Liver (tissue), 8 donors: ENCODE measurements at regions not wholly inside any gene's neighbourhood (a gene's known extent, or its start where the extent isn't known, plus 50 kb on each side); places are given as distances from the start of the nearest gene placed in this dataset.

ENCODE experiments used
- DNase-seq: peaks from one replicate; pipeline ENCODE4 v3.0.0-alpha.2; 2017; ENCODE audit warnings: low spot score
- H3K27ac ChIP-seq, 2 donors: one replicate each; pipeline ENCODE4 v1.7.0; 2013; ENCODE audit warnings: inconsistent platforms in 2 of 2, low read length in 2 of 2, control low read depth in 1 of 2, low read depth in 1 of 2, mild to moderate bottlenecking in 1 of 2
- H3K27me3 ChIP-seq, 4 donors: one replicate each; pipeline versions ENCODE4 v1.6.1 to v1.7.0; 2013; ENCODE audit warnings: low read length in 3 of 4, inconsistent platforms in 1 of 4, mild to moderate bottlenecking in 1 of 4, moderate library complexity in 1 of 4; ENCODE audit not compliant: control insufficient read depth in 4 of 4, insufficient read depth in 4 of 4
- H3K36me3 ChIP-seq, 4 donors: one replicate each; pipeline versions ENCODE4 v1.6.1 to v1.7.0; 2013; ENCODE audit warnings: low read length in 3 of 4, mild to moderate bottlenecking in 3 of 4, low read depth in 1 of 4, moderate library complexity in 1 of 4; ENCODE audit not compliant: control insufficient read depth in 4 of 4, insufficient read depth in 3 of 4
- H3K4me1 ChIP-seq, 4 donors: one replicate each; pipeline versions ENCODE4 v1.6.1 to v1.7.0; 2013; ENCODE audit warnings: low read length in 3 of 4, mild to moderate bottlenecking in 3 of 4, moderate library complexity in 1 of 4; ENCODE audit not compliant: control insufficient read depth in 4 of 4, insufficient read depth in 4 of 4
- H3K4me3 ChIP-seq, 3 donors: one replicate each; pipeline versions ENCODE4 v1.6.1 to v1.7.0; 2013; ENCODE audit warnings: low read length in 3 of 3, control low read depth in 1 of 3, low read depth in 1 of 3, mild to moderate bottlenecking in 1 of 3
- H3K9ac ChIP-seq, 2 donors: one replicate each; pipeline ENCODE4 v1.7.0; 2013; ENCODE audit warnings: low read length in 2 of 2, mild to moderate bottlenecking in 2 of 2, moderate library complexity in 2 of 2, control low read depth in 1 of 2, low read depth in 1 of 2
- H3K9me3 ChIP-seq, 4 donors: one replicate each; pipeline versions ENCODE4 v1.6.1 to v1.7.0; 2013; ENCODE audit warnings: low read length in 3 of 4; ENCODE audit not compliant: control insufficient read depth in 4 of 4
- ATF3 ChIP-seq: IDR thresholded peaks from 2 replicates; pipeline ENCODE4 v1.6.1; 2016; ENCODE audit warnings: antibody characterized with exemption
- CTCF ChIP-seq: fragments of 150-350 bp; IDR thresholded peaks from 2 replicates; pipeline ENCODE4 v1.5.1; 2017; ENCODE audit warnings: improper control_type of control experiment, low read depth, low read length; ENCODE audit not compliant: missing input control
- EGR1 ChIP-seq, 2 donors: IDR thresholded peaks; 2 replicates each; pipeline ENCODE4 v1.6.1; 2016 to 2018; ENCODE audit warnings: antibody characterized with exemption in 2 of 2, low read depth in 2 of 2
- FOXA2 ChIP-seq: IDR thresholded peaks from 2 replicates; pipeline ENCODE4 v1.6.1; 2016; ENCODE audit warnings: antibody characterized with exemption
- HNF4G ChIP-seq: IDR thresholded peaks from 2 replicates; pipeline ENCODE4 v1.6.1; 2016; ENCODE audit warnings: antibody characterized with exemption
- MAX ChIP-seq: IDR thresholded peaks from 2 replicates; pipeline ENCODE4 v1.6.1; 2016; ENCODE audit warnings: antibody characterized with exemption
- NR2F2 ChIP-seq: IDR thresholded peaks from 2 replicates; pipeline ENCODE4 v1.6.1; 2016; ENCODE audit warnings: antibody characterized with exemption
- RAD21 ChIP-seq, 2 donors: IDR thresholded peaks; 2 replicates each; pipeline ENCODE4 v1.6.1; 2016; ENCODE audit warnings: antibody characterized with exemption in 2 of 2, mild to moderate bottlenecking in 2 of 2
- REST ChIP-seq: IDR thresholded peaks from 2 replicates; pipeline ENCODE4 v1.6.1; 2016; ENCODE audit warnings: antibody characterized with exemption, mild to moderate bottlenecking
- RXRA ChIP-seq, 2 donors: IDR thresholded peaks; 2 replicates each; pipeline ENCODE4 v1.6.1; 2017 to 2018; ENCODE audit warnings: antibody characterized with exemption in 2 of 2, mild to moderate bottlenecking in 1 of 2
- SP1 ChIP-seq: IDR thresholded peaks from 2 replicates; pipeline ENCODE4 v1.6.1; 2018; ENCODE audit warnings: antibody characterized with exemption, mild to moderate bottlenecking
- TAF1 ChIP-seq: conservative IDR thresholded peaks from 2 replicates; pipeline ENCODE4 v1.6.1; 2016; ENCODE audit warnings: antibody characterized with exemption, mild to moderate bottlenecking
- YY1 ChIP-seq: IDR thresholded peaks from 2 replicates; pipeline ENCODE4 v1.6.1; 2016; ENCODE audit warnings: antibody characterized with exemption, mild to moderate bottlenecking
- ZBTB33 ChIP-seq: IDR thresholded peaks from 2 replicates; pipeline ENCODE4 v1.6.1; 2016; ENCODE audit warnings: antibody characterized with exemption
- WGBS: extraction: QIAGEN DNeasy Blood & Tissue Kit; methylation state at CpG from one replicate; pipeline ENCODE4 v1.1.7; 2013; 5-methylcytosine and 5-hydroxymethylcytosine counted together
- donor health status: healthy.
- donor health status: healthy.
- donor health status: healthy.
- donor health status: healthy.
- donor health status: healthy.

GRCh38 chr5:61216741-61217140, 54.5 kb upstream of the SMIM15 start (continued):
- TF ChIP-seq REST (no peak), FOXA2 (no peak), EGR1 (IDR thresholded peaks at IDR 0.05; ENCODE audit: low read depth in 2 of 2) (no peak), HNF4G (no peak), NR2F2 (no peak), RXRA (IDR thresholded peaks at IDR 0.05) (no peak), ATF3 (no peak), MAX (no peak), YY1 (no peak), TAF1 (no peak)

GRCh38 chr5:61217214-61217613, 54.9 kb upstream of the SMIM15 start:
- TF ChIP-seq ZBTB33 (no peak), SP1 (no peak), MAX (no peak), HNF4G (no peak), RAD21 (IDR thresholded peaks at IDR 0.05) (no peak), FOXA2 (no peak), NR2F2 (no peak), CTCF (no peak), EGR1 (IDR thresholded peaks at IDR 0.05; ENCODE audit: low read depth in 2 of 2) (no peak), RXRA (IDR thresholded peaks at IDR 0.05) (no peak), ATF3 (no peak), REST (no peak)
- H3K4me3 ChIP-seq: no peak overlapping the region
- H3K9ac ChIP-seq: no peak overlapping the region
- WGBS: 86% methylated on average over 3 of the region's 3 CpGs
- no peak for DNase-seq
- no peaks in the 10 kb centered on the region for H3K4me1 ChIP-seq
- H3K36me3 ChIP-seq: no peaks in the 10 kb centered on the region
- H3K9me3 ChIP-seq: peaks cover 0 to 3% (median 0%) of the 10 kb centered on the region in 4 donors
- H3K27me3 ChIP-seq: no peaks in the 10 kb centered on the region
- no peak overlapping the region for H3K27ac ChIP-seq
